ENCODE measurements at regions not wholly inside any gene's neighbourhood (a gene's known extent, or its start where the extent isn't known, plus 50 kb on each side); places are given as distances from the start of the nearest gene placed in this dataset.

DNA sequence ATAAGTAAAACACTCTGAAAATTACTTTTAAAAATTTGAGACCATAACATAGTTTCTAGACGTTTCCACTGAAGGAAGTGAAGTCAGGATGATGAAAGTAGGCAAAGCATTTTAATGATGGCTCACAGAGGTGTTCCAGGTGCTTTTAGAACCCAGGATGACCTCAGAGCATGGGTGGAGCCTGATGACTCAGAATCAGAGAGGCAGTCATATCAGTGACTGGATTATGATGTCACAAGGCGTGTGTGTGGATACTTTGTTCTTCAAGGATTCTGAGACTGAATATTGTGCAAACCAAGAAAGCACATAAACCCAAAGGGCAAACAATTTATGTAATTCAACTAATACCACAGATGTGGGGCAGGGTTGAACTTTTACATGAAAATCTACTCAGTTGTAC is 200.2 kb upstream of the FOXN2 start:
- intact Hi-C loops (cut with DNase I; ENCODE audit: low total_unique reads), result no loop called here
- TF ChIP-seq, protein P1, sequence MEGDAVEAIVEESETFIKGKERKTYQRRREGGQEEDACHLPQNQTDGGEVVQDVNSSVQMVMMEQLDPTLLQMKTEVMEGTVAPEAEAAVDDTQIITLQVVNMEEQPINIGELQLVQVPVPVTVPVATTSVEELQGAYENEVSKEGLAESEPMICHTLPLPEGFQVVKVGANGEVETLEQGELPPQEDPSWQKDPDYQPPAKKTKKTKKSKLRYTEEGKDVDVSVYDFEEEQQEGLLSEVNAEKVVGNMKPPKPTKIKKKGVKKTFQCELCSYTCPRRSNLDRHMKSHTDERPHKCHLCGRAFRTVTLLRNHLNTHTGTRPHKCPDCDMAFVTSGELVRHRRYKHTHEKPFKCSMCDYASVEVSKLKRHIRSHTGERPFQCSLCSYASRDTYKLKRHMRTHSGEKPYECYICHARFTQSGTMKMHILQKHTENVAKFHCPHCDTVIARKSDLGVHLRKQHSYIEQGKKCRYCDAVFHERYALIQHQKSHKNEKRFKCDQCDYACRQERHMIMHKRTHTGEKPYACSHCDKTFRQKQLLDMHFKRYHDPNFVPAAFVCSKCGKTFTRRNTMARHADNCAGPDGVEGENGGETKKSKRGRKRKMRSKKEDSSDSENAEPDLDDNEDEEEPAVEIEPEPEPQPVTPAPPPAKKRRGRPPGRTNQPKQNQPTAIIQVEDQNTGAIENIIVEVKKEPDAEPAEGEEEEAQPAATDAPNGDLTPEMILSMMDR (IDR thresholded peaks at IDR 0.05), result no peak
- Histone ChIP-seq H3K27me3 (no peaks in the 10 kb centered on the region), H3K4me3 (no peak overlapping the region), H3K27ac (no peak overlapping the region), H3K9me3 (no peaks in the 10 kb centered on the region), H3K36me3 (no peaks in the 10 kb centered on the region), H3K4me1 (peaks cover 0 to 10% (median 5%) of the 10 kb centered on the region in 4 donors)
- no peak for DNase-seq

DNA sequence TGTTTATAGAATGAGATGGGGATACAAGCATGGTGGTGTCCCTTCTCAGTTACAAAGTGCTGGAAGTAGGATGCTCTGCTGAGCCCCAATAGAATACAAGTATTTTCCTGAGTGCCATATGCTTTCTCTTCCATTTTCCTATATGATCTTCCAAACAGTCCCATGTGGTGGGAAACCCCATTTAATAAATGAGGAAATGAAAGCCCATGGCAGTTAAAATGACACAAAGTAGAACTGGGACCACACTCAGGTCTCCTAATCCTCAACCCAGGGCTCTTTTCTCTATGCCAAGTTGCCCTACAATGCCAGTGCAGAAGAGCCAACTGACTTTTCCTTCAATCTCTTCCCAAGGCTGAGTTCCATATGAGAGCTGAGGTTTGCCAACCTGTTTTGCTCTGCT is 198.0 kb upstream of the FOXN2 start:
- H3K9me3 ChIP-seq, result no peaks in the 10 kb centered on the region
- H3K4me3 ChIP-seq, result no peak overlapping the region
- TF ChIP-seq, protein P1 (IDR thresholded peaks at IDR 0.05), result no peak
- H3K4me1 ChIP-seq, result peaks cover 0 to 6% (median 5%) of the 10 kb centered on the region in 4 donors
- H3K36me3 ChIP-seq, result no peaks in the 10 kb centered on the region
- no peak for DNase-seq
- no peak overlapping the region for H3K27ac ChIP-seq
- intact Hi-C loops (cut with DNase I; ENCODE audit: low total_unique reads), result no loop called here
- H3K27me3 ChIP-seq, result no peaks in the 10 kb centered on the region

DNA sequence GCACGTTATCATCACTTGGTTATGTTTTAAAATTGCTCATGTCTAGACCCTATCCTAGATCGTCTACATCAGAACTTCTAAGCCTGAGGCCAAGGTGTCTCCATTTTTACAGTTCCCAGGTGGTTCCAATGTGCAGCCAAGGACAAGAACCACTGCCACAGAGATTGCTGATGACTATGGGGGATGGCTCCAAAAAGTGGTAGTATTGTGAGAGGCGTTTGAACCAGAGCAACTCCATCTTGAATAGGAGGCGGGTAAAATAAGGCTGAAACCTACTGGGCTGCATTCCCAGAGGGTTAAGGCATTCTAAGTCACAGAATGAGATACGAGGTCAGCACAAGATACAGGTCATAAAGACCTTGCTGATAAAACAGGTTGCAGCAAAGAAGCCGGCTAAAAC is 195.6 kb upstream of the FOXN2 start:
- intact Hi-C loops (cut with DNase I; ENCODE audit: low total_unique reads), result no loop called here
- Histone ChIP-seq H3K36me3 (no peaks in the 10 kb centered on the region), H3K4me3 (no peak overlapping the region), H3K9me3 (no peaks in the 10 kb centered on the region), H3K4me1 (no peaks in the 10 kb centered on the region), H3K27me3 (no peaks in the 10 kb centered on the region), H3K27ac (no peak overlapping the region)
- DNase-seq, result no peak
- TF ChIP-seq, protein P1 (IDR thresholded peaks at IDR 0.05), result no peak

DNA sequence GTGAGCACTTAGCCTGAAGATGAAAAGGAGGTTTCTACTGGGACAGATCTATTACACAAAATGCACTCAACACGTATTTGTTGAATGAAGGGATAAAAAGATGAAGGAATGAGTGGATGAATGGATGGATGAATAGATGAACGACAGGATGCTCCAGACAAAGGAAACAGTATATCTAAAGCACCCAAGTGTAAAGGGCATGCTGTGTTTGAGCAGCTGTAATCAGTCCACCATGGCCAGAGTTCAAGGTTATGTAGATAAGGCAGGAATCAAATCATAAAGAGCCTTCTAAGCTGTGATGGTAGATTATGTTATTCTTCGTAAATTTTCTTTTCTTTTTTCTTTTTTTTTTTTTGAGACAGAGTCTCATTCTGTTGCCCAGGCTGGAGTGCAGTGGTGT is 194.4 kb upstream of the FOXN2 start:
- Histone ChIP-seq H3K36me3 (no peaks in the 10 kb centered on the region), H3K27ac (no peak overlapping the region), H3K27me3 (no peaks in the 10 kb centered on the region), H3K4me3 (no peak overlapping the region), H3K9me3 (no peaks in the 10 kb centered on the region), H3K4me1 (no peaks in the 10 kb centered on the region)
- intact Hi-C loops (cut with DNase I; ENCODE audit: low total_unique reads), result no loop called here
- TF ChIP-seq, protein P1 (IDR thresholded peaks at IDR 0.05), result no peak
- no peak for DNase-seq

DNA sequence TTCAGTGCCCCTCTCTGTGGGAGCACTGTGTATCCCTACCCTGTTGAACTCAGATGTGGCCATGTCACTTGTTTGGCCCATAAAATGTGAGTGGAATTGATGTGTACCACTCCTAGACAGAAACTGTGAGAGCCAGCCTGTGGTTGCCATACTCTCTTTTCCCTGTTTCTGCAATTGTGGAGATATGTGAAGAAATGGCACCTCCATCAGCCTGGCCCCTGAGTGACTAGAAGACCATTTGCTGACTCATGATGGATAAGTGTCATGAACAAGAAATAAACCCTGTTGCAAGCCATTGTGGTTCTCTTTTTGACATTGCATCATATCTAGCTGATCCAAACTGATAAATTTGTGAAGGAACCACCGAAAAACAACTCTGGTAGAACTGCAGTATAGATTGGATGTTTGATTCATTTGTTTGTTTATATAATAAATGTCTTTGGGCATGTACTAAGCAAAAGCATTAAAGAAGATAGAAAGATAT is 193.7 kb upstream of the FOXN2 start:
- H3K27me3 ChIP-seq, result no peaks in the 10 kb centered on the region
- no peak overlapping the region for H3K27ac ChIP-seq
- no peaks in the 10 kb centered on the region for H3K4me1 ChIP-seq
- intact Hi-C loops (cut with DNase I; ENCODE audit: low total_unique reads), result no loop called here
- H3K4me3 ChIP-seq, result no peak overlapping the region
- TF ChIP-seq, protein P1 (IDR thresholded peaks at IDR 0.05), result no peak
- no peak for DNase-seq
- H3K36me3 ChIP-seq, result no peaks in the 10 kb centered on the region
- no peaks in the 10 kb centered on the region for H3K9me3 ChIP-seq

DNA sequence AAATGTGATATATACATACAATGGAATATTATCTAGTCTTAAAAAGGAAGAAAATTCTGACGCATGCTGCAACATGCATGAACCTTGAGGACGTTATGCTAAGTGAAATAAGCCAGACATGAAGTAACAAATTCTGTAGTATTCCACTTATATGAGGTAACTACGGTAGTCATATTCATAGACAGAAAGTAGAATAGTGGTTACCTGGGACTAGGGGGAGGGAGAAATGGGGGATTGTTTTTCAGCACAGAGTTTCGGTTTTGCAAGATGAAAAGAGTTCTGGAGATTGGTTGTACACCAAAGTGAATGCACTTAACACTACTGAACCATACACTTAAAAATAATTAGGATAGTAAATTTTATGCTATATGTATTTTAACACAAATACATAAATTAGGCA is 192.3 kb upstream of the FOXN2 start:
- TF ChIP-seq, protein P1 (IDR thresholded peaks at IDR 0.05), result no peak
- Histone ChIP-seq H3K27ac (no peak overlapping the region), H3K36me3 (no peaks in the 10 kb centered on the region), H3K27me3 (no peaks in the 10 kb centered on the region), H3K4me3 (no peak overlapping the region), H3K4me1 (no peaks in the 10 kb centered on the region), H3K9me3 (no peaks in the 10 kb centered on the region)
- intact Hi-C loops (cut with DNase I; ENCODE audit: low total_unique reads), result no loop called here
- no peak for DNase-seq

All from tibial artery (tissue), 4 donors.